ENCODE measurements at regions not wholly inside any gene's neighbourhood (a gene's known extent, or its start where the extent isn't known, plus 50 kb on each side); places are given as distances from the start of the nearest gene placed in this dataset.

DNA sequence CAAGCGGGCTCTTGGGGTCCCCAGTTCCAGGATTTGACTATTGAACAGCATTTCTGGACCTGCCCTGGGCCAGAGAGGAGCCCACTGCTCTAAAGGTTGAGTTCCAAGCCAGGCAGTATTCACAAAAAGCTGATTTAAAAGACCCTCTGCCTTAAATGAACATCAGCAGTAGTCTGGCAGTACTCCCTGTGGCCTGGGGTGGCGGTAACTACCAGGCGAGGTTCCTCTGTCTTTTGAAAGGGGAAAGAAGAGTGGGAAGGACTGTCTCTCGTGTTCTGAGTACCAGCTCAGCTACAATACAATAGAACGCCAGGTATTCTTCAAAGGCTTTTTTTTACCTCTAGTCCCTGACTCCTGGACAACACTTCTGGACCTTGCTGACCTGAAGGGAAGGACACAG lies 456.4 kb upstream of the TEX13C start:
- Histone ChIP-seq H3K4me3 (no peak overlapping the region), H3K4me1 (no peaks in the 10 kb centered on the region), H3K9me3 (no peaks in the 10 kb centered on the region), H3K27ac (no peak overlapping the region), H3K4me2 (no peak overlapping the region)
- DNase-seq (ENCODE audit: low read depth in 1 of 2, low spot score in 1 of 2) (no peak), FAIRE-seq (no peak), ATAC-seq (no peak)
- CTCF ChIA-PET = no interaction called here
- POLR2A ChIA-PET = no interaction called here
- 19% methylated on average over 5 of the region's 5 CpGs for WGBS (ENCODE audit: missing lambda C conversion rate)
- no peak for TF ChIP-seq RCOR1 (IDR thresholded peaks at IDR 0.05; ENCODE audit: low read depth, low read length)
- TF ChIP-seq CBX2 (IDR thresholded peaks at IDR 0.05; ENCODE audit: borderline replicate concordance, low read depth) = no peak
- TF ChIP-seq NFE2L2 (conservative IDR thresholded peaks at IDR 0.05; ENCODE audit: low read length) = no peak
- no peak for TF ChIP-seq FOSL2 (IDR thresholded peaks at IDR 0.05)
- TF ChIP-seq FOSL2 (CRISPR knock-in tag; IDR thresholded peaks at IDR 0.05) = no peak

- POLR2A ChIA-PET = no interaction called here
- WGBS (ENCODE audit: missing lambda C conversion rate) = 0% methylated on average over 1 of the region's 1 CpG
- no peak for DNase-seq (ENCODE audit: low read depth in 1 of 2, low spot score in 1 of 2)
- no peaks in the 10 kb centered on the region for H3K4me1 ChIP-seq
- no peak for ATAC-seq
- no peak overlapping the region for H3K4me2 ChIP-seq
- H3K9me3 ChIP-seq = no peaks in the 10 kb centered on the region
- TF ChIP-seq RNF2 (IDR thresholded peaks at IDR 0.05; ENCODE audit: borderline replicate concordance, low read depth) (no peak), ZNF302 (CRISPR knock-in tag; IDR thresholded peaks at IDR 0.05) (no peak), EP300 (IDR thresholded peaks at IDR 0.05) (no peak)
- TF ChIP-seq, protein P1, sequence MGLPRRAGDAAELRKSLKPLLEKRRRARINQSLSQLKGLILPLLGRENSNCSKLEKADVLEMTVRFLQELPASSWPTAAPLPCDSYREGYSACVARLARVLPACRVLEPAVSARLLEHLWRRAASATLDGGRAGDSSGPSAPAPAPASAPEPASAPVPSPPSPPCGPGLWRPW (IDR thresholded peaks at IDR 0.05) = no peak
- no peak overlapping the region for H3K4me3 ChIP-seq
- CTCF ChIA-PET = no interaction called here
- no peak overlapping the region for H3K27ac ChIP-seq
- no peak for FAIRE-seq
Observed at GRCh38 chrX:124887572-124887971, 432.1 kb upstream of the TEX13C start.

DNA sequence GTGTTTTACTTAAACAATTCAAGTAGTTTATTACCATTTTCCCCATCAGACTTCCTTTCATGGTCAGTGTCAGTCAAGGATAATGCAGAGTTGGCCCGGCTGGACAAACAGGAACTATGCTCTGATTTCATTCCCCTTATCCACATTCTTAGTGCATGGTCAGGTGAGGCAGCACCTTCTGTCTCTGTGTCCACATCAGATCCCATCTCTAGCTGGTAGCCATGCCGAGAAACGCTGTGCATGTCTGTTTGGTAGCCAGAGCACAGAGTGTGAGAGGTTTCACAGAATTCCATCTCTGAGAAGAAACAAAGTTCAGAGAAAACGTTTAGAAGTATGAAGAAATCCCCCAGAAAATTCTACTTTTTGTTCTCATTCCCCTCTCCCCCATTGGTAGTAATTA lies 423.7 kb upstream of the TEX13C start:
- FAIRE-seq (no peak), ATAC-seq (no peak), DNase-seq (ENCODE audit: low read depth in 1 of 2, low spot score in 1 of 2) (no peak)
- ChIA-PET CTCF (no interaction called here), POLR2A (no interaction called here)
- WGBS (ENCODE audit: missing lambda C conversion rate) = 3% methylated on average over 4 of the region's 4 CpGs
- no peaks in the 10 kb centered on the region for H3K9me3 ChIP-seq
- no peak for TF ChIP-seq NR3C1 (IDR thresholded peaks at IDR 0.05)
- TF ChIP-seq ZC3H11A (IDR thresholded peaks at IDR 0.05) = no peak
- no peak for TF ChIP-seq NPAS2 (CRISPR knock-in tag; IDR thresholded peaks at IDR 0.05; ENCODE audit: borderline replicate concordance)
- TF ChIP-seq, protein P2, sequence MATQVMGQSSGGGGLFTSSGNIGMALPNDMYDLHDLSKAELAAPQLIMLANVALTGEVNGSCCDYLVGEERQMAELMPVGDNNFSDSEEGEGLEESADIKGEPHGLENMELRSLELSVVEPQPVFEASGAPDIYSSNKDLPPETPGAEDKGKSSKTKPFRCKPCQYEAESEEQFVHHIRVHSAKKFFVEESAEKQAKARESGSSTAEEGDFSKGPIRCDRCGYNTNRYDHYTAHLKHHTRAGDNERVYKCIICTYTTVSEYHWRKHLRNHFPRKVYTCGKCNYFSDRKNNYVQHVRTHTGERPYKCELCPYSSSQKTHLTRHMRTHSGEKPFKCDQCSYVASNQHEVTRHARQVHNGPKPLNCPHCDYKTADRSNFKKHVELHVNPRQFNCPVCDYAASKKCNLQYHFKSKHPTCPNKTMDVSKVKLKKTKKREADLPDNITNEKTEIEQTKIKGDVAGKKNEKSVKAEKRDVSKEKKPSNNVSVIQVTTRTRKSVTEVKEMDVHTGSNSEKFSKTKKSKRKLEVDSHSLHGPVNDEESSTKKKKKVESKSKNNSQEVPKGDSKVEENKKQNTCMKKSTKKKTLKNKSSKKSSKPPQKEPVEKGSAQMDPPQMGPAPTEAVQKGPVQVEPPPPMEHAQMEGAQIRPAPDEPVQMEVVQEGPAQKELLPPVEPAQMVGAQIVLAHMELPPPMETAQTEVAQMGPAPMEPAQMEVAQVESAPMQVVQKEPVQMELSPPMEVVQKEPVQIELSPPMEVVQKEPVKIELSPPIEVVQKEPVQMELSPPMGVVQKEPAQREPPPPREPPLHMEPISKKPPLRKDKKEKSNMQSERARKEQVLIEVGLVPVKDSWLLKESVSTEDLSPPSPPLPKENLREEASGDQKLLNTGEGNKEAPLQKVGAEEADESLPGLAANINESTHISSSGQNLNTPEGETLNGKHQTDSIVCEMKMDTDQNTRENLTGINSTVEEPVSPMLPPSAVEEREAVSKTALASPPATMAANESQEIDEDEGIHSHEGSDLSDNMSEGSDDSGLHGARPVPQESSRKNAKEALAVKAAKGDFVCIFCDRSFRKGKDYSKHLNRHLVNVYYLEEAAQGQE (IDR thresholded peaks at IDR 0.05) = no peak
- no peak for TF ChIP-seq HOXA7 (CRISPR knock-in tag; IDR thresholded peaks at IDR 0.05)
- TF ChIP-seq MAX (IDR thresholded peaks at IDR 0.05) = no peak
- TF ChIP-seq FOSL2 (IDR thresholded peaks at IDR 0.05) = no peak
- no peak for TF ChIP-seq FOSL2 (CRISPR knock-in tag; IDR thresholded peaks at IDR 0.05)
- no peak for TF ChIP-seq RNF2 (IDR thresholded peaks at IDR 0.05; ENCODE audit: borderline replicate concordance, low read depth)
- TF ChIP-seq MYC (IDR thresholded peaks at IDR 0.05; ENCODE audit: borderline replicate concordance, low read length) = no peak
- no peak for TF ChIP-seq HDAC2 (IDR thresholded peaks at IDR 0.05)
- no peak for TF ChIP-seq RFX5 (IDR thresholded peaks at IDR 0.05)
- TF ChIP-seq RAD21 (conservative IDR thresholded peaks at IDR 0.05 in 1 of 2, IDR thresholded peaks at IDR 0.05 in 1 of 2) = no peak
- no peak for TF ChIP-seq JUN (IDR thresholded peaks at IDR 0.05)
- TF ChIP-seq, protein P3, sequence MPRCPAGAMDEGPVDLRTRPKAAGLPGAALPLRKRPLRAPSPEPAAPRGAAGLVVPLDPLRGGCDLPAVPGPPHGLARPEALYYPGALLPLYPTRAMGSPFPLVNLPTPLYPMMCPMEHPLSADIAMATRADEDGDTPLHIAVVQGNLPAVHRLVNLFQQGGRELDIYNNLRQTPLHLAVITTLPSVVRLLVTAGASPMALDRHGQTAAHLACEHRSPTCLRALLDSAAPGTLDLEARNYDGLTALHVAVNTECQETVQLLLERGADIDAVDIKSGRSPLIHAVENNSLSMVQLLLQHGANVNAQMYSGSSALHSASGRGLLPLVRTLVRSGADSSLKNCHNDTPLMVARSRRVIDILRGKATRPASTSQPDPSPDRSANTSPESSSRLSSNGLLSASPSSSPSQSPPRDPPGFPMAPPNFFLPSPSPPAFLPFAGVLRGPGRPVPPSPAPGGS (IDR thresholded peaks at IDR 0.05) = no peak
- TF ChIP-seq PHF8 (IDR thresholded peaks at IDR 0.05; ENCODE audit: borderline replicate concordance, low read depth) = no peak
- no peak for TF ChIP-seq USF2 (IDR thresholded peaks at IDR 0.05)
- no peak for TF ChIP-seq HOXB5 (CRISPR knock-in tag; IDR thresholded peaks at IDR 0.05)
- no peak overlapping the region for H3K27ac ChIP-seq
- no peak overlapping the region for H3K4me2 ChIP-seq
- no peak overlapping the region for H3K4me3 ChIP-seq
- no peaks in the 10 kb centered on the region for H3K4me1 ChIP-seq

Data from A549 (cell line).